T-helper 1 cell treated with Interleukin-12 subunit alpha and Interleukin-12 subunit beta and Interleukin-4 antibody, amounts not matched to agents 30 μg/mL and 1 μg/mL, for 36 hours (primary cell): ENCODE measurements at regions not wholly inside any gene's neighbourhood (a gene's known extent, or its start where the extent isn't known, plus 50 kb on each side); places are given as distances from the start of the nearest gene placed in this dataset.
"Not testable (repeated sequence)": the region's sequence is repeated elsewhere in the genome, so short reads cannot be mapped to it uniquely, and the experiment has no call there.

Experiments used
- H3K27ac Mint-ChIP-seq: one replicate; pipeline ENCODE4 v1.8.0; 2021; ENCODE audit warnings: mild to moderate bottlenecking, mixed read lengths
- H3K27me3 Mint-ChIP-seq: one replicate; pipeline ENCODE4 v1.8.0; 2021; ENCODE audit warnings: low read depth, mixed read lengths
- H3K36me3 Mint-ChIP-seq: one replicate; pipeline ENCODE4 v1.8.0; 2021; ENCODE audit warnings: low read depth, mixed read lengths
- H3K4me1 Mint-ChIP-seq: one replicate; pipeline ENCODE4 v1.8.0; 2021; ENCODE audit warnings: low read depth, mixed read lengths
- H3K4me3 Mint-ChIP-seq: one replicate; pipeline ENCODE4 v1.8.0; 2021; ENCODE audit warnings: mild to moderate bottlenecking, moderate library complexity, mixed read lengths
- H3K9me3 Mint-ChIP-seq: one replicate; pipeline ENCODE4 v1.8.0; 2021; ENCODE audit warnings: mixed read lengths

GRCh38 chr4:10853196-10853595 lies 168.6 kb upstream of the CLNK start:
- Mint-ChIP-seq H3K27ac (peak overlapping the region; percentile 61), H3K27me3 (peaks cover 11% of the 10 kb centered on the region), H3K4me3 (peak overlapping the region; percentile 11), H3K36me3 (peaks cover 1% of the 10 kb centered on the region), H3K9me3 (peaks cover 11% of the 10 kb centered on the region), H3K4me1 (peaks cover 10% of the 10 kb centered on the region)

GRCh38 chr4:10841697-10842096 lies 157.1 kb upstream of the CLNK start:
- no peaks in the 10 kb centered on the region for H3K36me3 Mint-ChIP-seq
- H3K4me3 Mint-ChIP-seq: no peak overlapping the region
- no peaks in the 10 kb centered on the region for H3K9me3 Mint-ChIP-seq
- no peaks in the 10 kb centered on the region for H3K4me1 Mint-ChIP-seq
- no peaks in the 10 kb centered on the region for H3K27me3 Mint-ChIP-seq
- H3K27ac Mint-ChIP-seq: no peak overlapping the region

- H3K27me3 Mint-ChIP-seq: no peaks in the 10 kb centered on the region
- H3K27ac Mint-ChIP-seq: no peak overlapping the region
- no peaks in the 10 kb centered on the region for H3K4me1 Mint-ChIP-seq
- H3K4me3 Mint-ChIP-seq: no peak overlapping the region
- no peaks in the 10 kb centered on the region for H3K36me3 Mint-ChIP-seq
- H3K9me3 Mint-ChIP-seq: no peaks in the 10 kb centered on the region
Observed at GRCh38 chr4:10837151-10837550, 152.6 kb upstream of the CLNK start.

DNA sequence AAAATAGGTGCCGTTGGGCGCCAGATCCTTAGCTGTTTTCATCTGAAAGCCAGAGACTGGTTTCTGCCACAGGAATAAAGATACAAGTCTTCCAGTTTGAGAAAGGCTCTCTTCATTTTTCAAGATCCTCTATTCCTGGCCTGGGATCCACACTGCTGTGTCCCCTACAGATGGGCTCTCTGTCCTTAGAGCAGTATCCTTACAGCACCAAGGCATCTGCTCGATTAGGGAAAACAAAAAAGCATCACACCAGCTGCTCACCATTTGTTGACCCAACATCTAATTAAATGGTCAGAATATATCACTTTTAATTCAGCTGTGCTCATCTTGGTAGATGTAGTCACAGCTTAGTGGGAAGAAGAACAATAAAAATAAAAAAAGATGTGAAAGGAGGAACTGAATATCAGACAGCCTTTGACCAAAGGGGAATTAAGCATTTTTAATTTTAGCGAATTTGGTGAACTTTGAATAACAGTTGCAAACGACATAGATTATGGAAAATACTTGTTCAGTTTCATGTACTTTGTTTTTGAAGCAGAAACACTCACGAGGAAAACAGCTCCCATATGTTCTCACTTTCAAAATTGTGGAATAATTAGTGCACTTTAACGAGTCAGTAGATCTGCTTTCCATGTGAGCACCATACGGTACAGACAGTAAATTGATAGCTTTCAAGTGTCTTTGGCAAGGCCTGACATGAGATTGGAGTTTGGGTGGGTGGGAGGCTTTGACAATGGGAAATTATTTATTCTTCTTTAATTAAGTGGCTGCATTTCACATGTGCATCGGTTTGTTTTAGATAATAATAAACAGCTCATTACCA lies 148.4 kb upstream of the CLNK start:
- no peaks in the 10 kb centered on the region for H3K36me3 Mint-ChIP-seq
- no peaks in the 10 kb centered on the region for H3K4me1 Mint-ChIP-seq
- H3K27me3 Mint-ChIP-seq: no peaks in the 10 kb centered on the region
- H3K27ac Mint-ChIP-seq: no peak overlapping the region
- H3K4me3 Mint-ChIP-seq: no peak overlapping the region
- peaks cover 12% of the 10 kb centered on the region for H3K9me3 Mint-ChIP-seq

- Mint-ChIP-seq H3K4me3 (no peak overlapping the region), H3K9me3 (peaks cover 12% of the 10 kb centered on the region), H3K27ac (no peak overlapping the region), H3K4me1 (no peaks in the 10 kb centered on the region), H3K27me3 (no peaks in the 10 kb centered on the region), H3K36me3 (no peaks in the 10 kb centered on the region)
Observed at GRCh38 chr4:10831727-10832408, 147.3 kb upstream of the CLNK start.

GRCh38 chr4:10828918-10829538 lies 144.5 kb upstream of the CLNK start:
- Mint-ChIP-seq H3K4me3 (peak overlapping the region; percentile 23), H3K9me3 (peaks cover 12% of the 10 kb centered on the region)
- H3K4me1 Mint-ChIP-seq, H3K27ac Mint-ChIP-seq, H3K27me3 Mint-ChIP-seq, H3K36me3 Mint-ChIP-seq: not testable (repeated sequence)

DNA sequence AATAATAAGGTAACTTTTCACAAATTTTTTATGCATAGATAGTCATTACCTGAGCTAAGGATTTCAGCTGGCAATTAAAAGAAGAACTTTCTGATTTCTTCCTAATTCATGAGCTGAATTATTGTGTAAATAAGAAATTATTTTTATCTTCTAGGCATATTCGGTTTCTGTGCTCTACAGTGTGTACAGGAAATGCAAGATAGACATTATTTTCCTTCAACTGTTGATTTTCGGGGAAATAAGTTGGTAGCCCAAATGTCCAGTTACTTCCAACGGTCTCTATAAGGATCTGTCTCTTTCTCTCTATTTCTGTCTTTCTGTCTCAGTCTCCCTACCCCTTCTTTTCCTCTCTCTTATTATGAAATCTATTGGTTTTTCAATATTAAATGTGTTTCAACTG lies 137.3 kb upstream of the CLNK start:
- no peaks in the 10 kb centered on the region for H3K4me1 Mint-ChIP-seq
- no peak overlapping the region for H3K27ac Mint-ChIP-seq
- H3K9me3 Mint-ChIP-seq: no peaks in the 10 kb centered on the region
- H3K4me3 Mint-ChIP-seq: no peak overlapping the region
- H3K27me3 Mint-ChIP-seq: no peaks in the 10 kb centered on the region
- no peaks in the 10 kb centered on the region for H3K36me3 Mint-ChIP-seq

- no peaks in the 10 kb centered on the region for H3K36me3 Mint-ChIP-seq
- peaks cover 12% of the 10 kb centered on the region for H3K9me3 Mint-ChIP-seq
- no peak overlapping the region for H3K4me3 Mint-ChIP-seq
- H3K4me1 Mint-ChIP-seq: no peaks in the 10 kb centered on the region
- H3K27ac Mint-ChIP-seq: no peak overlapping the region
- no peaks in the 10 kb centered on the region for H3K27me3 Mint-ChIP-seq
Observed at GRCh38 chr4:10816571-10816970, 132.0 kb upstream of the CLNK start.

- Mint-ChIP-seq H3K27ac (no peak overlapping the region), H3K9me3 (peaks cover 20% of the 10 kb centered on the region), H3K4me3 (no peak overlapping the region), H3K36me3 (no peaks in the 10 kb centered on the region), H3K4me1 (no peaks in the 10 kb centered on the region), H3K27me3 (no peaks in the 10 kb centered on the region)
Observed at GRCh38 chr4:10811991-10812390, 127.4 kb upstream of the CLNK start.

GRCh38 chr4:10810411-10810810 lies 125.8 kb upstream of the CLNK start:
- no peaks in the 10 kb centered on the region for H3K4me1 Mint-ChIP-seq
- no peak overlapping the region for H3K4me3 Mint-ChIP-seq

DNA sequence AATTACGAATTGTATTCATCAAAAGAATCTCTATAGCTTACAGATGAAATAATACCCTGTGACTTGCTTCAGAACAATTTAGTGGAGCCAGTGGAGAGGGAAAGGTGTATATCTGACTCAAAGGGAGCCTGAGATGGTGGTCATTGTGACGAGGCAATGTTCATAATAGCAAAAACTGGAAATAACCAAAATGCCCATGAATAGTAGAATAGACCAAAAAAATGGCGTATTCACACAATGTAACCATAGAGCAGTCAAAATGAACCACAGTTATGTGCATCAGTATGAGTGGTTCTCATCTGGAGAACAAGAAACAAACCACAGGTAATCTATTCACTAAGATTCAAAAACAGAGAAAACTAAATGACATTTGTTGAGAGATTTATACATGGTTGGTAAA lies 125.3 kb upstream of the CLNK start:
- Mint-ChIP-seq H3K9me3 (peaks cover 26% of the 10 kb centered on the region), H3K36me3 (no peaks in the 10 kb centered on the region), H3K4me3 (no peak overlapping the region), H3K27ac (no peak overlapping the region), H3K27me3 (no peaks in the 10 kb centered on the region), H3K4me1 (no peaks in the 10 kb centered on the region)

More at GRCh38 chr4:10810411-10810810, 125.8 kb upstream of the CLNK start:
- H3K27ac Mint-ChIP-seq: no peak overlapping the region
- no peaks in the 10 kb centered on the region for H3K27me3 Mint-ChIP-seq
- peaks cover 25% of the 10 kb centered on the region for H3K9me3 Mint-ChIP-seq
- no peaks in the 10 kb centered on the region for H3K36me3 Mint-ChIP-seq

- no peaks in the 10 kb centered on the region for H3K36me3 Mint-ChIP-seq
- no peak overlapping the region for H3K4me3 Mint-ChIP-seq
- H3K4me1 Mint-ChIP-seq: no peaks in the 10 kb centered on the region
- peaks cover 18% of the 10 kb centered on the region for H3K9me3 Mint-ChIP-seq
- H3K27ac Mint-ChIP-seq: no peak overlapping the region
- H3K27me3 Mint-ChIP-seq: no peaks in the 10 kb centered on the region
Observed at GRCh38 chr4:10808591-10808990, 124.0 kb upstream of the CLNK start.

DNA sequence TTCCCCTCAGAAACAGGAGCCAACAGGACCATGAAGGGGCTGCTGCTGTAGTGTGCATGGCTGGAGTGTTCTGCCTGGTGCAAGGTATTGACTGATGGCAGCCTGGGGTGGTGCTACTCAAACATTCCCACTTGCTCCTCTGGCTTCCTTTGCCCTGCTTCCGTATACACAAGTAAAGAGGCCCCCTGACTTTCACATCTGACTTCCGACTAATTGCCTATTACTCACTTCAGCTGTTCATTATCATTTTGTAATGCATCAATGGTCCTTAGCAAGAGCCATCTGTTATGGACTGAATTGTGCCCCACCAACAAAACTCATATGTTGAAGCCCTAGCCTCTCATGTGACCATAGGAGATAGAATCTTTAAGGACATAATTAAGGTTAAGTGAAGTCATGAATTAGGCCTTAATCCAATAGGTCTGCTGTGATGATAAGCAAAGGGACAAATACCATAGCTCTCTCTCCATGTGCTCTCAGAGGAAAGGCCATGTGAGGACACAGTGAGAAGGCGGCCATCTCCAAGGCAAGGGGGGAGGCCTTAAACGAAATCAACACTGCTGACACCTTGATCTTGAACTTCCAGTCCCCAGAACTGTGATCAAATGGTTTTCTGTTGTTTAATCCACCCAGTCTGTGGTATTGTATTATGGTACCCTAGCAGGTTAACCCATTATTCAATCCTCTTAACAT lies 122.5 kb upstream of the CLNK start:
- no peak overlapping the region for H3K4me3 Mint-ChIP-seq
- H3K9me3 Mint-ChIP-seq: peaks cover 14% of the 10 kb centered on the region
- H3K36me3 Mint-ChIP-seq: no peaks in the 10 kb centered on the region
- no peaks in the 10 kb centered on the region for H3K4me1 Mint-ChIP-seq
- no peak overlapping the region for H3K27ac Mint-ChIP-seq
- no peaks in the 10 kb centered on the region for H3K27me3 Mint-ChIP-seq

- Mint-ChIP-seq H3K4me1 (no peaks in the 10 kb centered on the region), H3K27ac (no peak overlapping the region), H3K9me3 (peaks cover 14% of the 10 kb centered on the region), H3K36me3 (no peaks in the 10 kb centered on the region), H3K4me3 (no peak overlapping the region), H3K27me3 (no peaks in the 10 kb centered on the region)
Observed at GRCh38 chr4:10803713-10804343, 119.3 kb upstream of the CLNK start.
